ENCODE measurements at regions not wholly inside any gene's neighbourhood (a gene's known extent, or its start where the extent isn't known, plus 50 kb on each side); places are given as distances from the start of the nearest gene placed in this dataset.

GRCh38 chr9:134968823-134969090, 51.0 kb upstream of the FCN1 start:
- TF ChIP-seq HDAC6 (IDR thresholded peaks at IDR 0.05; ENCODE audit: unreplicated experiment) (no peak), YY1 (IDR thresholded peaks at IDR 0.05; ENCODE audit: low read depth, low read length) (no peak), JUND (IDR thresholded peaks at IDR 0.05; ENCODE audit: low read depth, low read length) (no peak), MAX (IDR thresholded peaks at IDR 0.05; ENCODE audit: low read depth, low read length) (no peak), NR2C2 (IDR thresholded peaks at IDR 0.05; ENCODE audit: borderline replicate concordance, control insufficient read depth, insufficient read length, low read depth) (no peak), RELA (IDR thresholded peaks at IDR 0.05; ENCODE audit: borderline replicate concordance, partially characterized antibody) (no peak), CHD2 (IDR thresholded peaks at IDR 0.05; ENCODE audit: borderline replicate concordance, low read depth, low read length) (no peak), CHD4 (IDR thresholded peaks at IDR 0.05) (no peak), ZNF274 (IDR thresholded peaks at IDR 0.05; ENCODE audit: insufficient read depth, insufficient read length) (no peak), MEF2A (IDR thresholded peaks at IDR 0.05; ENCODE audit: insufficient read depth, low read depth, low read length) (no peak), BCL3 (IDR thresholded peaks at IDR 0.05; ENCODE audit: borderline replicate concordance, insufficient read depth, low read depth, low read length, poor library complexity, severe bottlenecking) (no peak), HDAC2 (IDR thresholded peaks at IDR 0.05) (no peak)
- TF ChIP-seq, protein P1, sequence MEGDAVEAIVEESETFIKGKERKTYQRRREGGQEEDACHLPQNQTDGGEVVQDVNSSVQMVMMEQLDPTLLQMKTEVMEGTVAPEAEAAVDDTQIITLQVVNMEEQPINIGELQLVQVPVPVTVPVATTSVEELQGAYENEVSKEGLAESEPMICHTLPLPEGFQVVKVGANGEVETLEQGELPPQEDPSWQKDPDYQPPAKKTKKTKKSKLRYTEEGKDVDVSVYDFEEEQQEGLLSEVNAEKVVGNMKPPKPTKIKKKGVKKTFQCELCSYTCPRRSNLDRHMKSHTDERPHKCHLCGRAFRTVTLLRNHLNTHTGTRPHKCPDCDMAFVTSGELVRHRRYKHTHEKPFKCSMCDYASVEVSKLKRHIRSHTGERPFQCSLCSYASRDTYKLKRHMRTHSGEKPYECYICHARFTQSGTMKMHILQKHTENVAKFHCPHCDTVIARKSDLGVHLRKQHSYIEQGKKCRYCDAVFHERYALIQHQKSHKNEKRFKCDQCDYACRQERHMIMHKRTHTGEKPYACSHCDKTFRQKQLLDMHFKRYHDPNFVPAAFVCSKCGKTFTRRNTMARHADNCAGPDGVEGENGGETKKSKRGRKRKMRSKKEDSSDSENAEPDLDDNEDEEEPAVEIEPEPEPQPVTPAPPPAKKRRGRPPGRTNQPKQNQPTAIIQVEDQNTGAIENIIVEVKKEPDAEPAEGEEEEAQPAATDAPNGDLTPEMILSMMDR (IDR thresholded peaks at IDR 0.05 in 2 of 3, conservative IDR thresholded peaks at IDR 0.05 in 1 of 3; ENCODE audit: control insufficient read depth in 2 of 3, extremely low read depth in 1 of 3, insufficient read depth in 1 of 3, low read depth in 3 of 3, low read length in 3 of 3): no peak
- TF ChIP-seq, protein P2, sequence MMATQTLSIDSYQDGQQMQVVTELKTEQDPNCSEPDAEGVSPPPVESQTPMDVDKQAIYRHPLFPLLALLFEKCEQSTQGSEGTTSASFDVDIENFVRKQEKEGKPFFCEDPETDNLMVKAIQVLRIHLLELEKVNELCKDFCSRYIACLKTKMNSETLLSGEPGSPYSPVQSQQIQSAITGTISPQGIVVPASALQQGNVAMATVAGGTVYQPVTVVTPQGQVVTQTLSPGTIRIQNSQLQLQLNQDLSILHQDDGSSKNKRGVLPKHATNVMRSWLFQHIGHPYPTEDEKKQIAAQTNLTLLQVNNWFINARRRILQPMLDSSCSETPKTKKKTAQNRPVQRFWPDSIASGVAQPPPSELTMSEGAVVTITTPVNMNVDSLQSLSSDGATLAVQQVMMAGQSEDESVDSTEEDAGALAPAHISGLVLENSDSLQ (IDR thresholded peaks at IDR 0.05): no peak
